ENCODE measurements at regions not wholly inside any gene's neighbourhood (a gene's known extent, or its start where the extent isn't known, plus 50 kb on each side); places are given as distances from the start of the nearest gene placed in this dataset.

DNA sequence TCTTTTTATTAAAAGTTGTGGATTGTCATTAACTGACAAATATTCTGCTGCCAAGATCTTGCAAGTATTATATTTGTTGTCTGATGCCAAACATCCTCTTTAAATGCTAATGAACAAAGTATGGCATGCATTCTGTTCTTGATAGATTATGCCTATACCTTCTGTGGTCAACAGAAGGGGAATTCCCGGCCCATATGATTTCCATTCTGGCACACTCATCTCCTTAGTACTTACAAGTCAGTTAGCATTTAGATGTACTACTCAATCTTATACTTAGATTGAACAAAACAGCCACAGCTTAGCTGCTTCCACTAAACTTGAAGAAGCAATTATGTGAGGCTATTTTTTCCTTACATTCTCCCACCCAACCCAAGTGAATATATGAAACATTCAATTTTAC is 246.1 kb upstream of the DACH1 start:
- H3K4me3 ChIP-seq (ENCODE audit: low read depth in 2 of 2, low read length in 1 of 2): no peak overlapping the region
- H4K20me1 ChIP-seq (ENCODE audit: insufficient read depth): no peaks in the 10 kb centered on the region
- no peak overlapping the region for H3K4me2 ChIP-seq
- POLR2A ChIA-PET: no interaction called here
- no peaks in the 10 kb centered on the region for H3K9me2 ChIP-seq
- no peak overlapping the region for H2AFZ ChIP-seq (ENCODE audit: low read depth)
- 67% methylated on average over 1 of the region's 1 CpG for WGBS (ENCODE audit: low lambda C conversion rate)
- H3K9me3 ChIP-seq: no peaks in the 10 kb centered on the region
- no peaks in the 10 kb centered on the region for H3K36me3 ChIP-seq (replicated peaks in 1 of 2; ENCODE audit: control insufficient read depth in 1 of 2, insufficient read depth in 2 of 2, low read length in 1 of 2)
- no peak overlapping the region for H3K27ac ChIP-seq (ENCODE audit: low read depth in 2 of 2, low read length in 1 of 2)
- no peak for DNase-seq
- no peaks in the 10 kb centered on the region for H3K27me3 ChIP-seq (ENCODE audit: insufficient read depth)
- peaks cover 0 to 8% of the 10 kb centered on the region in 2 experiments; a peak in 1 of 4 replicates for H3K4me1 ChIP-seq (ENCODE audit: control insufficient read depth in 1 of 2, insufficient read depth in 2 of 2, low read depth in 1 of 2, low read length in 1 of 2)
- peaks cover 3% of the 10 kb centered on the region for H3F3A ChIP-seq (replicated peaks; ENCODE audit: insufficient read depth)
- H3K9ac ChIP-seq: no peak overlapping the region
- TF ChIP-seq POLR2AphosphoS5 (IDR thresholded peaks at IDR 0.05; ENCODE audit: low read depth, low read length) (no peak), TCF12 (IDR thresholded peaks at IDR 0.05) (0 out of 2 replicates have a peak, but pooled peaks have one; percentile 10)
- TF ChIP-seq, protein P1, sequence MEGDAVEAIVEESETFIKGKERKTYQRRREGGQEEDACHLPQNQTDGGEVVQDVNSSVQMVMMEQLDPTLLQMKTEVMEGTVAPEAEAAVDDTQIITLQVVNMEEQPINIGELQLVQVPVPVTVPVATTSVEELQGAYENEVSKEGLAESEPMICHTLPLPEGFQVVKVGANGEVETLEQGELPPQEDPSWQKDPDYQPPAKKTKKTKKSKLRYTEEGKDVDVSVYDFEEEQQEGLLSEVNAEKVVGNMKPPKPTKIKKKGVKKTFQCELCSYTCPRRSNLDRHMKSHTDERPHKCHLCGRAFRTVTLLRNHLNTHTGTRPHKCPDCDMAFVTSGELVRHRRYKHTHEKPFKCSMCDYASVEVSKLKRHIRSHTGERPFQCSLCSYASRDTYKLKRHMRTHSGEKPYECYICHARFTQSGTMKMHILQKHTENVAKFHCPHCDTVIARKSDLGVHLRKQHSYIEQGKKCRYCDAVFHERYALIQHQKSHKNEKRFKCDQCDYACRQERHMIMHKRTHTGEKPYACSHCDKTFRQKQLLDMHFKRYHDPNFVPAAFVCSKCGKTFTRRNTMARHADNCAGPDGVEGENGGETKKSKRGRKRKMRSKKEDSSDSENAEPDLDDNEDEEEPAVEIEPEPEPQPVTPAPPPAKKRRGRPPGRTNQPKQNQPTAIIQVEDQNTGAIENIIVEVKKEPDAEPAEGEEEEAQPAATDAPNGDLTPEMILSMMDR (IDR thresholded peaks at IDR 0.05): no peak
- CTCF ChIA-PET: interaction anchor here (1.1 kb wide), 1 partner anchor 10 kb away, joined by 3 read pairs; no protein-coding TSS in a partner anchor
- no peaks in the 10 kb centered on the region for H3K79me2 ChIP-seq (ENCODE audit: insufficient read depth)

DNA sequence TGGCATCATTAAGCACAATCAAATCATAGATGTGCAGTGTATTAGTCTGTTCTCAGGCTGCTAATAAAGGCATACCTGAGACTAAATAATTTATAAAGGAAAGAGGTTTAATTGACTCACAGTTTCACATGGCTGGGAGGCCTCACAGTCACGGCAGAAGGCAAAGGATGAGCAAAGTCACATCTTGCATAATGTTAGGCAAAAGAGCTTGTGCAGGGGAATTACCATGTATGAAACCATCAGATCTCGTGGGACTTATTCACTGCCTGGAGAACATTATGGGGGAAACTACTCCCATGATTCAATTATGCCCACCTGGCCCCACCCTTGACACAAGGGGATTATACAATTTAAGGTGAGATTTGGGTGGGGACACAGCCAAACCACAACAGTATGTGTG is 245.2 kb upstream of the DACH1 start:
- WGBS (ENCODE audit: low lambda C conversion rate): 83% methylated on average over 2 of the region's 2 CpGs
- CTCF ChIA-PET: no interaction called here

More for the DNA sequence above, 245.2 kb upstream of the DACH1 start:
- Histone ChIP-seq H3F3A (replicated peaks; ENCODE audit: insufficient read depth) (peaks cover 3% of the 10 kb centered on the region), H3K36me3 (replicated peaks in 1 of 2; ENCODE audit: control insufficient read depth in 1 of 2, insufficient read depth in 2 of 2, low read length in 1 of 2) (no peaks in the 10 kb centered on the region), H3K27ac (ENCODE audit: low read depth in 2 of 2, low read length in 1 of 2) (no peak overlapping the region), H3K79me2 (ENCODE audit: insufficient read depth) (no peaks in the 10 kb centered on the region), H3K27me3 (ENCODE audit: insufficient read depth) (no peaks in the 10 kb centered on the region), H3K4me3 (ENCODE audit: low read depth in 2 of 2, low read length in 1 of 2) (no peak overlapping the region), H4K20me1 (ENCODE audit: insufficient read depth) (no peaks in the 10 kb centered on the region), H3K9me3 (no peaks in the 10 kb centered on the region; the same call in 1 of the 2 replicates), H3K4me2 (no peak overlapping the region), H3K9me2 (no peaks in the 10 kb centered on the region), H2AFZ (ENCODE audit: low read depth) (no peak overlapping the region), H3K4me1 (ENCODE audit: control insufficient read depth in 1 of 2, insufficient read depth in 2 of 2, low read depth in 1 of 2, low read length in 1 of 2) (peaks cover 0 to 8% of the 10 kb centered on the region in 2 experiments; a peak in 1 of 4 replicates), H3K9ac (no peak overlapping the region)
- DNase-seq: no peak
- TF ChIP-seq SIN3A (IDR thresholded peaks at IDR 0.05; ENCODE audit: borderline replicate concordance, low read depth, low read length) (no peak), RXRA (IDR thresholded peaks at IDR 0.05; ENCODE audit: borderline replicate concordance, low read depth) (no peak), FOXJ3 (CRISPR knock-in tag; IDR thresholded peaks at IDR 0.05) (no peak), GATA2 (CRISPR knock-in tag; IDR thresholded peaks at IDR 0.05) (no peak), NRF1 (IDR thresholded peaks at IDR 0.05; ENCODE audit: low read depth, low read length) (no peak), POLR2AphosphoS5 (IDR thresholded peaks at IDR 0.05; ENCODE audit: low read depth, low read length) (no peak), RCOR1 (IDR thresholded peaks at IDR 0.05; ENCODE audit: low read length) (no peak), TCF12 (IDR thresholded peaks at IDR 0.05) (no peak), GABPA (IDR thresholded peaks at IDR 0.05; ENCODE audit: low read depth) (no peak)
- TF ChIP-seq, protein P2, sequence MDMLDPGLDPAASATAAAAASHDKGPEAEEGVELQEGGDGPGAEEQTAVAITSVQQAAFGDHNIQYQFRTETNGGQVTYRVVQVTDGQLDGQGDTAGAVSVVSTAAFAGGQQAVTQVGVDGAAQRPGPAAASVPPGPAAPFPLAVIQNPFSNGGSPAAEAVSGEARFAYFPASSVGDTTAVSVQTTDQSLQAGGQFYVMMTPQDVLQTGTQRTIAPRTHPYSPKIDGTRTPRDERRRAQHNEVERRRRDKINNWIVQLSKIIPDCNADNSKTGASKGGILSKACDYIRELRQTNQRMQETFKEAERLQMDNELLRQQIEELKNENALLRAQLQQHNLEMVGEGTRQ (IDR thresholded peaks at IDR 0.05; ENCODE audit: borderline replicate concordance, low read depth, low read length): no peak
- TF ChIP-seq, protein P3, sequence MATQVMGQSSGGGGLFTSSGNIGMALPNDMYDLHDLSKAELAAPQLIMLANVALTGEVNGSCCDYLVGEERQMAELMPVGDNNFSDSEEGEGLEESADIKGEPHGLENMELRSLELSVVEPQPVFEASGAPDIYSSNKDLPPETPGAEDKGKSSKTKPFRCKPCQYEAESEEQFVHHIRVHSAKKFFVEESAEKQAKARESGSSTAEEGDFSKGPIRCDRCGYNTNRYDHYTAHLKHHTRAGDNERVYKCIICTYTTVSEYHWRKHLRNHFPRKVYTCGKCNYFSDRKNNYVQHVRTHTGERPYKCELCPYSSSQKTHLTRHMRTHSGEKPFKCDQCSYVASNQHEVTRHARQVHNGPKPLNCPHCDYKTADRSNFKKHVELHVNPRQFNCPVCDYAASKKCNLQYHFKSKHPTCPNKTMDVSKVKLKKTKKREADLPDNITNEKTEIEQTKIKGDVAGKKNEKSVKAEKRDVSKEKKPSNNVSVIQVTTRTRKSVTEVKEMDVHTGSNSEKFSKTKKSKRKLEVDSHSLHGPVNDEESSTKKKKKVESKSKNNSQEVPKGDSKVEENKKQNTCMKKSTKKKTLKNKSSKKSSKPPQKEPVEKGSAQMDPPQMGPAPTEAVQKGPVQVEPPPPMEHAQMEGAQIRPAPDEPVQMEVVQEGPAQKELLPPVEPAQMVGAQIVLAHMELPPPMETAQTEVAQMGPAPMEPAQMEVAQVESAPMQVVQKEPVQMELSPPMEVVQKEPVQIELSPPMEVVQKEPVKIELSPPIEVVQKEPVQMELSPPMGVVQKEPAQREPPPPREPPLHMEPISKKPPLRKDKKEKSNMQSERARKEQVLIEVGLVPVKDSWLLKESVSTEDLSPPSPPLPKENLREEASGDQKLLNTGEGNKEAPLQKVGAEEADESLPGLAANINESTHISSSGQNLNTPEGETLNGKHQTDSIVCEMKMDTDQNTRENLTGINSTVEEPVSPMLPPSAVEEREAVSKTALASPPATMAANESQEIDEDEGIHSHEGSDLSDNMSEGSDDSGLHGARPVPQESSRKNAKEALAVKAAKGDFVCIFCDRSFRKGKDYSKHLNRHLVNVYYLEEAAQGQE (IDR thresholded peaks at IDR 0.05; ENCODE audit: low read depth, low read length): no peak
- TF ChIP-seq, protein P4, sequence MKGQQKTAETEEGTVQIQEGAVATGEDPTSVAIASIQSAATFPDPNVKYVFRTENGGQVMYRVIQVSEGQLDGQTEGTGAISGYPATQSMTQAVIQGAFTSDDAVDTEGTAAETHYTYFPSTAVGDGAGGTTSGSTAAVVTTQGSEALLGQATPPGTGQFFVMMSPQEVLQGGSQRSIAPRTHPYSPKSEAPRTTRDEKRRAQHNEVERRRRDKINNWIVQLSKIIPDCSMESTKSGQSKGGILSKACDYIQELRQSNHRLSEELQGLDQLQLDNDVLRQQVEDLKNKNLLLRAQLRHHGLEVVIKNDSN (IDR thresholded peaks at IDR 0.05; ENCODE audit: borderline replicate concordance, low read depth): no peak
- TF ChIP-seq, protein P5, sequence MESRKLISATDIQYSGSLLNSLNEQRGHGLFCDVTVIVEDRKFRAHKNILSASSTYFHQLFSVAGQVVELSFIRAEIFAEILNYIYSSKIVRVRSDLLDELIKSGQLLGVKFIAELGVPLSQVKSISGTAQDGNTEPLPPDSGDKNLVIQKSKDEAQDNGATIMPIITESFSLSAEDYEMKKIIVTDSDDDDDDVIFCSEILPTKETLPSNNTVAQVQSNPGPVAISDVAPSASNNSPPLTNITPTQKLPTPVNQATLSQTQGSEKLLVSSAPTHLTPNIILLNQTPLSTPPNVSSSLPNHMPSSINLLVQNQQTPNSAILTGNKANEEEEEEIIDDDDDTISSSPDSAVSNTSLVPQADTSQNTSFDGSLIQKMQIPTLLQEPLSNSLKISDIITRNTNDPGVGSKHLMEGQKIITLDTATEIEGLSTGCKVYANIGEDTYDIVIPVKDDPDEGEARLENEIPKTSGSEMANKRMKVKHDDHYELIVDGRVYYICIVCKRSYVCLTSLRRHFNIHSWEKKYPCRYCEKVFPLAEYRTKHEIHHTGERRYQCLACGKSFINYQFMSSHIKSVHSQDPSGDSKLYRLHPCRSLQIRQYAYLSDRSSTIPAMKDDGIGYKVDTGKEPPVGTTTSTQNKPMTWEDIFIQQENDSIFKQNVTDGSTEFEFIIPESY (IDR thresholded peaks at IDR 0.05; ENCODE audit: borderline replicate concordance, low read depth): no peak
- TF ChIP-seq, protein P6, sequence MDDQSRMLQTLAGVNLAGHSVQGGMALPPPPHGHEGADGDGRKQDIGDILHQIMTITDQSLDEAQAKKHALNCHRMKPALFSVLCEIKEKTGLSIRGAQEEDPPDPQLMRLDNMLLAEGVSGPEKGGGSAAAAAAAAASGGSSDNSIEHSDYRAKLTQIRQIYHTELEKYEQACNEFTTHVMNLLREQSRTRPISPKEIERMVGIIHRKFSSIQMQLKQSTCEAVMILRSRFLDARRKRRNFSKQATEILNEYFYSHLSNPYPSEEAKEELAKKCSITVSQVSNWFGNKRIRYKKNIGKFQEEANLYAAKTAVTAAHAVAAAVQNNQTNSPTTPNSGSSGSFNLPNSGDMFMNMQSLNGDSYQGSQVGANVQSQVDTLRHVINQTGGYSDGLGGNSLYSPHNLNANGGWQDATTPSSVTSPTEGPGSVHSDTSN (IDR thresholded peaks at IDR 0.05): no peak
- POLR2A ChIA-PET: no interaction called here

Data from SK-N-SH (cell line).